Ovary (tissue), 7 donors: ENCODE measurements at regions not wholly inside any gene's neighbourhood (a gene's known extent, or its start where the extent isn't known, plus 50 kb on each side); places are given as distances from the start of the nearest gene placed in this dataset.

Experiments used
- DNase-seq, 5 donors: peaks; one replicate each; pipeline ENCODE4 v3.0.0-alpha.2; 2019 to 2020
- H3K27ac ChIP-seq, 2 donors: fragments of 200-600 bp; one replicate each; pipeline versions ENCODE4 v1.5.1 to v1.8.0; 2019 to 2022
- H3K27me3 ChIP-seq: fragments of 200-600 bp; one replicate; pipeline ENCODE4 v1.8.0; 2022
- H3K36me3 ChIP-seq: fragments of 200-600 bp; sonication (generic); one replicate; pipeline ENCODE4 v1.5.1; 2019
- H3K4me1 ChIP-seq: one replicate; pipeline ENCODE4 v1.8.1; 2013; ENCODE audit warnings: mild to moderate bottlenecking, moderate library complexity; ENCODE audit not compliant: insufficient read depth
- H3K4me3 ChIP-seq: fragments of 200-600 bp; sonication (generic); one replicate; pipeline ENCODE4 v1.5.1; 2017
- H3K9me3 ChIP-seq, 2 donors: fragments of 200-600 bp in 1 of 2; sonication (generic) in 1 of 2; one replicate each; pipeline versions ENCODE4 v1.5.1 to v1.8.1; 2013 to 2019; ENCODE audit warnings: mild to moderate bottlenecking in 1 of 2, moderate library complexity in 1 of 2
- EP300 ChIP-seq: sonication (generic); formaldehyde crosslinking; IDR thresholded peaks from one replicate; pipeline ENCODE4 v1.6.1; 2017; ENCODE audit warnings: antibody characterized with exemption
- POLR2A ChIP-seq: fragments of 450-650 bp; IDR thresholded peaks from one replicate; pipeline ENCODE4 v1.6.1; 2017; ENCODE audit warnings: antibody characterized with exemption, mild to moderate bottlenecking, moderate library complexity
- WGBS, 3 donors: extraction: QIAGEN DNeasy Blood & Tissue Kit in 1 of 3; methylation state at CpG; one replicate each; pipeline versions ENCODE4 v1.1.5 to v1.1.7; 2013 to 2017; 5-methylcytosine and 5-hydroxymethylcytosine counted together
- intact Hi-C, 4 donors: fragments of 100-400 bp; cut with DNase I; formaldehyde crosslinking; loops; one replicate each; pipeline versions ENCODE4 v1.11.0 to v1.15.1; 2022 to 2023
- TF ChIP-seq, protein P1 (sequence below), 3 donors: fragments of 450-650 bp in 2 of 3; fragments of 200-600 bp in 1 of 3; IDR thresholded peaks; one replicate each; pipeline versions ENCODE4 v1.5.1 to v1.8.0; 2016 to 2022; ENCODE audit warnings: antibody characterized with exemption in 3 of 3, mild to moderate bottlenecking in 1 of 3
- donor health status: DM: no; HTN: no; CAD: no; lungs with moderate emphysema.
- donor health status: DM: no; HTN: no; CAD: no.
- donor health status: Bipolar disorder and iron deficiency.
- donor health status: DM: no; HTN: no; CAD: no.
- donor health status: DM: yes; HTN: yes; CAD: no.

DNA sequence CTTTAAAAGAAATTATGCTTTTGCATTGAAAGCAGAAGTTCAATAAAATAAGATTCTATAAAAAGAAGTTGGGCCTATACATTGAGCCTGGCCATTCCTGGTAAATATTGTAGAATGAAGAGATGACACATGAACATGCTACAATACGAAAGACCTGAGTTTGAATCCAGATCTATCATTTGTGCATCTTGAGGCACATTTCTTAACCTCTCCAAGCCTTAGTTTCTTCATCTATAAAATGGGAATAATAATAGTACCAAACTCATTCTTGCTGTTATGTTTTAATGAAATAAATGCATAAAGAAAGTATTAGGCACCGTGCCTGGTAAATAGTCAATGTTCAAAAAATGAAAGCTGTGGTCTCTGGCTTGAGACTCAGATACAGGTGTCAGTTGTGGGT, 76.9 kb upstream of the PHACTR2 start:
- no peaks in the 10 kb centered on the region for H3K9me3 ChIP-seq
- no peaks in the 10 kb centered on the region for H3K27me3 ChIP-seq
- no peaks in the 10 kb centered on the region for H3K36me3 ChIP-seq
- intact Hi-C loops: no loop called here
- TF ChIP-seq, protein P1, sequence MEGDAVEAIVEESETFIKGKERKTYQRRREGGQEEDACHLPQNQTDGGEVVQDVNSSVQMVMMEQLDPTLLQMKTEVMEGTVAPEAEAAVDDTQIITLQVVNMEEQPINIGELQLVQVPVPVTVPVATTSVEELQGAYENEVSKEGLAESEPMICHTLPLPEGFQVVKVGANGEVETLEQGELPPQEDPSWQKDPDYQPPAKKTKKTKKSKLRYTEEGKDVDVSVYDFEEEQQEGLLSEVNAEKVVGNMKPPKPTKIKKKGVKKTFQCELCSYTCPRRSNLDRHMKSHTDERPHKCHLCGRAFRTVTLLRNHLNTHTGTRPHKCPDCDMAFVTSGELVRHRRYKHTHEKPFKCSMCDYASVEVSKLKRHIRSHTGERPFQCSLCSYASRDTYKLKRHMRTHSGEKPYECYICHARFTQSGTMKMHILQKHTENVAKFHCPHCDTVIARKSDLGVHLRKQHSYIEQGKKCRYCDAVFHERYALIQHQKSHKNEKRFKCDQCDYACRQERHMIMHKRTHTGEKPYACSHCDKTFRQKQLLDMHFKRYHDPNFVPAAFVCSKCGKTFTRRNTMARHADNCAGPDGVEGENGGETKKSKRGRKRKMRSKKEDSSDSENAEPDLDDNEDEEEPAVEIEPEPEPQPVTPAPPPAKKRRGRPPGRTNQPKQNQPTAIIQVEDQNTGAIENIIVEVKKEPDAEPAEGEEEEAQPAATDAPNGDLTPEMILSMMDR (IDR thresholded peaks at IDR 0.05): no peak
- TF ChIP-seq EP300 (no peak), POLR2A (no peak)
- H3K4me1 ChIP-seq: peaks cover 5% of the 10 kb centered on the region
- 93 to 98% (median 94%) methylated on average over 2 of the region's 2 CpGs for WGBS, 3 donors
- H3K27ac ChIP-seq: no peak overlapping the region
- no peak overlapping the region for H3K4me3 ChIP-seq
- DNase-seq: no peak

DNA sequence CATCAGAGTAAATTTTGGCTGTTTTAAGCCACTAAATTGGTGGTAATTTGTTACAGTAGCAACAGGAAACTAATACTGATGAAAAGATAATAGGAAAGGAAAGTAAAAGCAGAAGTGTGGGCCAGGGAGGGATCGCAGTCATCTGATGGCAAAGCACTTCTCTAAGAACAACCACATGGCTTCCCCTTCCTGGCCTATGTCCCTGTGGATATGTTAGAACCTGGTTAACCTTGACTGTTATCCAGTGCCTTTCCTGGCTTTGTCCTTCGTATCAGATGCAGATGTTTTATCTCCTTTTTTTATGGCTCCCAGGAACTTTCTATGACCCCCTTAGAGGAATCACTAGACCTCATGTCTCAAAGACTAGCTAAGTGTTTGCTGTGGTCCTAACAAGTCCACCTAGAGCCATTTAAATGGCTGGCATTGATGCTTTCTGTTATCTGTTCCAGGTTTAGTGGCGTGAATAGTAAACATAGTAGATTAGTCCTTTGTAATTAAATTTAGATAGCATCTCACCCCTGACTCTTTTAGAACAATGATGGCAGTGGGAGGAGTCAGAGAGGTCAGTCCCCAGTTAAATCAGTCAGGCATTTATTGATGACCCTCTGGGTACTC, 79.2 kb upstream of the PHACTR2 start:
- TF ChIP-seq POLR2A: no peak
- TF ChIP-seq, protein P1 (IDR thresholded peaks at IDR 0.05): no peak
- no peak for TF ChIP-seq EP300
- no peak overlapping the region for H3K27ac ChIP-seq
- H3K36me3 ChIP-seq: no peaks in the 10 kb centered on the region
- DNase-seq: no peak
- intact Hi-C loops: no loop called here
- peaks cover 8% of the 10 kb centered on the region for H3K4me1 ChIP-seq
- no peaks in the 10 kb centered on the region for H3K9me3 ChIP-seq
- WGBS, 3 donors: 80 to 87% (median 84%) methylated on average over 3 of the region's 3 CpGs
- no peak overlapping the region for H3K4me3 ChIP-seq
- no peaks in the 10 kb centered on the region for H3K27me3 ChIP-seq

DNA sequence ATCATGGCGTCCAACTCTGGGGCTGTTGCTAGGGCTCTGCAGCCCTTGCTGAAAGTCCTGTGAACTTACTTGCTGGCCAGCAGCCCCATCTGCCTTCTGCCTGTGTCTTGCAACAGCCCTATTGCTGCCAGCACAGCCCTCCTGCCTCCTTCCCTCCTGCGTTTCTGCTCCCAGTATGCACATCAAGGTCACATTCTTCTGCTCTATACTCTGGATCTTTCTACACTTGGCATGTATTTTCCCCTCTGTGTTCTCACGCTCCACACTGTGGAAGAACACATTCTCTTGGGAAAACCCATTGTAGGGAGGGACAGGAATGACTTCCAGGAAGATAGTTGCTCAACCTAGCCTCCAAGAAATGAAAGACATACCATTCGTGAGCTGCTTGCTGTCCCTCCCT, 80.9 kb upstream of the PHACTR2 start:
- Histone ChIP-seq H3K4me3 (no peak overlapping the region), H3K27me3 (no peaks in the 10 kb centered on the region), H3K27ac (no peak overlapping the region), H3K36me3 (no peaks in the 10 kb centered on the region), H3K9me3 (no peaks in the 10 kb centered on the region), H3K4me1 (peaks cover 8% of the 10 kb centered on the region)
- WGBS, 3 donors: 8 to 19% (median 13%) methylated on average over 4 of the region's 4 CpGs
- peak; percentile 25 to 74 (median 59) for DNase-seq
- TF ChIP-seq POLR2A (no peak), EP300 (no peak)
- intact Hi-C loops: no loop called here

DNA sequence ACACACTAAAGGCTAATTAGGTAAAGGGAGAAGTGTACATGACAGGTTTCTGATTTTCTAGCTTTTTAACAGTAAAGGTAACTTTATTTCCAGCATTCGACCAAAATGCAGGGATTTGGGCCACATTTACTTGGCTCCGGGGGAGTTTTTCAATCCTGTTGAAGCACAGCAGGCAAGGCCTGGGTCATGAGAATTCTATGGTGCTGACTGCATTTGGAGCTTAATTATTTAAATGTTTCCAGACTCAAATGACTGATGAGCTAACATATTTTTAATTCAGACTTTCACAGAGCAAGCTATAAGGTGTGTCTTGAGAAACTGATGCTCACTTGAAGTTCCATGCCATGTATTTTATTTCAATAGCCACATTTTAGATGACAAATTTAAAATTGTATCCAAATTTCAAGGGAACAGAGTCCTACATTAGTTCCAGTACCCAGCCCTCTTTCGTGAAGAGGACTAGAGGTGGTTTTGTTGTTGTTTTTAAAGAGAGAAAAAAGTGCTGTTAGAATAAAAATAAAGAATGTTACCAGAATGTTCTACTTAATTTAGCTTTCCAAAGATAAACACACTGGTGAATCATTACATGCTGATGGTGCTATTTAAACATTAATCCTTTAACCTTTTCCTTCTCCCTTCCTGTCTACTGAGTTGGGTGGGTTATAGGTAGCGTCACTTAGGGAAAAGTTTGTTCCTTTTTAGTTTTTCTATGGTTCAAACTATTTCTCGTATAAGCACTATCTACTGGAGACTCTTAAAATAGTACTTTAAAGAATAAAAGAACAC, 82.3 kb upstream of the PHACTR2 start:
- no peaks in the 10 kb centered on the region for H3K9me3 ChIP-seq
- 39 to 43% (median 43%) methylated on average over 5 of the region's 5 CpGs for WGBS, 3 donors
- DNase-seq: no peak
- TF ChIP-seq POLR2A (no peak), EP300 (no peak)
- TF ChIP-seq, protein P1 (IDR thresholded peaks at IDR 0.05): no peak
- no peak overlapping the region for H3K4me3 ChIP-seq
- intact Hi-C loops: no loop called here
- no peaks in the 10 kb centered on the region for H3K36me3 ChIP-seq
- H3K27ac ChIP-seq: no peak overlapping the region
- peaks cover 8% of the 10 kb centered on the region for H3K4me1 ChIP-seq
- H3K27me3 ChIP-seq: no peaks in the 10 kb centered on the region

DNA sequence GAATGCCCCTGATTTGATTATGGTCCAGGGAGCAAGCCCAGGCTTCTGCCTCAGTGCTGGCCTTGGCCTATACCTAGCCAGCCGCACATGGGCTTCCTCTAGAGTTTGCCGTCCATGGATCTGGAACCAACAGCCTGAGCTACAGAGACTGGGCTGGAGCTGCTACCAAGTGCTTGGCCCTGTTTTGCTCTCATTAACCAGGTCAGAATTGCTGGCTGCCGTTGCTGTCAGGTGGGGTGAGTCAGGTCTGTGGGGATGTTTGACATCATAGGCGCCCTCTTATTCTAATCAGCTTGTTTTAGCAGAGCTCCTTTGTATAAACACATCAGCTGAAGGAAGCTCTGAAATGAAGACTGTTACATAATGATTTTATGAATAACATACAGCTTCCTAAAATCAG, 83.1 kb upstream of the PHACTR2 start:
- intact Hi-C loops: no loop called here
- peak in 1 of 5 donors; percentile 19 for DNase-seq
- Histone ChIP-seq H3K27ac (no peak overlapping the region), H3K27me3 (no peaks in the 10 kb centered on the region), H3K36me3 (no peaks in the 10 kb centered on the region), H3K4me1 (peaks cover 8% of the 10 kb centered on the region), H3K4me3 (no peak overlapping the region), H3K9me3 (no peaks in the 10 kb centered on the region)
- 72 to 78% (median 77%) methylated on average over 4 of the region's 4 CpGs for WGBS, 3 donors
- TF ChIP-seq, protein P1 (IDR thresholded peaks at IDR 0.05): no peak
- TF ChIP-seq POLR2A (no peak), EP300 (no peak)
